SK-N-SH treated with all-trans-retinoic acid at 6 μM for 48 hours (cell line): ENCODE measurements at regions not wholly inside any gene's neighbourhood (a gene's known extent, or its start where the extent isn't known, plus 50 kb on each side); places are given as distances from the start of the nearest gene placed in this dataset.

Experiments used
- ATAC-seq: fragments of 200-7000 bp; cut with Tn5 transposase; 3 replicates; pipeline ENCODE4 v1.9.1; 2020; ENCODE audit warnings: mild to moderate bottlenecking, moderate library complexity
- ARNTL ChIP-seq: fragments of 450-650 bp; formaldehyde crosslinking; IDR thresholded peaks from 2 replicates; pipeline ENCODE4 v1.5.0; 2020; ENCODE audit warnings: low read depth, mild to moderate bottlenecking, moderate library complexity, borderline replicate concordance
- BACH2 ChIP-seq: fragments of 250-450 bp; sonication (Bioruptor Pico); IDR thresholded peaks from 2 replicates; pipeline ENCODE4 v1.9.0; 2021; ENCODE audit warnings: mild to moderate bottlenecking, borderline replicate concordance
- CREB5 ChIP-seq: fragments of 250-450 bp; sonication (Bioruptor Pico); IDR thresholded peaks from 2 replicates; pipeline ENCODE4 v1.5.1; 2020; ENCODE audit warnings: low read depth, mild to moderate bottlenecking, moderate library complexity
- CSDC2 ChIP-seq: fragments of 250-450 bp; sonication (Bioruptor Pico); IDR thresholded peaks from 2 replicates; pipeline ENCODE4 v1.5.0; 2020; ENCODE audit warnings: mild to moderate bottlenecking, moderate library complexity
- CSRNP3 ChIP-seq: fragments of 250-450 bp; sonication (Bioruptor Pico); IDR thresholded peaks from 2 replicates; pipeline ENCODE4 v1.5.1; 2021; ENCODE audit warnings: mild to moderate bottlenecking, moderate library complexity
- ESRRG ChIP-seq: fragments of 250-450 bp; sonication (Bioruptor Pico); IDR thresholded peaks from 2 replicates; pipeline ENCODE4 v1.6.1; 2021; ENCODE audit warnings: mild to moderate bottlenecking
- GLIS3 ChIP-seq: fragments of 250-450 bp; sonication (Bioruptor Pico); IDR thresholded peaks from 2 replicates; pipeline ENCODE4 v1.5.0; 2020; ENCODE audit warnings: mild to moderate bottlenecking, moderate library complexity
- ISL1 ChIP-seq: fragments of 250-450 bp; sonication (Bioruptor Pico); IDR thresholded peaks from 2 replicates; pipeline ENCODE4 v2.1.2; 2022; ENCODE audit warnings: mild to moderate bottlenecking, moderate library complexity
- OSR1 ChIP-seq: fragments of 250-450 bp; sonication (Bioruptor Pico); IDR thresholded peaks from 2 replicates; pipeline ENCODE4 v1.8.0; 2022; ENCODE audit warnings: moderate library complexity, mild to moderate bottlenecking, inconsistent platforms
- PATZ1 ChIP-seq: fragments of 250-450 bp; sonication (Bioruptor Pico); IDR thresholded peaks from 2 replicates; pipeline ENCODE4 v1.8.0; 2020; ENCODE audit warnings: mild to moderate bottlenecking, moderate library complexity, borderline replicate concordance
- POU6F1 ChIP-seq: fragments of 250-450 bp; sonication (Bioruptor Pico); IDR thresholded peaks from 2 replicates; pipeline ENCODE4 v1.8.0; 2021; ENCODE audit warnings: low read depth, mild to moderate bottlenecking, moderate library complexity, borderline replicate concordance
- PPARA ChIP-seq: fragments of 250-450 bp; sonication (Bioruptor Pico); IDR thresholded peaks from 2 replicates; pipeline ENCODE4 v1.5.0; 2020; ENCODE audit warnings: mild to moderate bottlenecking, borderline replicate concordance
- RARB ChIP-seq: fragments of 250-450 bp; sonication (Bioruptor Pico); IDR thresholded peaks from 2 replicates; pipeline ENCODE4 v1.8.0; 2021; ENCODE audit warnings: mild to moderate bottlenecking, moderate library complexity
- SNAI2 ChIP-seq: fragments of 250-450 bp; sonication (Bioruptor Pico); IDR thresholded peaks from 2 replicates; pipeline ENCODE4 v1.5.0; 2020; ENCODE audit warnings: mild to moderate bottlenecking, moderate library complexity
- TCF4 ChIP-seq: fragments of 250-450 bp; sonication (Bioruptor Pico); IDR thresholded peaks from 2 replicates; pipeline ENCODE4 v1.8.0; 2021; ENCODE audit warnings: mild to moderate bottlenecking, moderate library complexity, borderline replicate concordance
- TOX ChIP-seq: fragments of 250-450 bp; sonication (Bioruptor Pico); IDR thresholded peaks from 2 replicates; pipeline ENCODE4 v1.8.0; 2021; ENCODE audit warnings: mild to moderate bottlenecking, moderate library complexity, borderline replicate concordance
- TSHZ2 ChIP-seq: fragments of 250-450 bp; sonication (Bioruptor Pico); IDR thresholded peaks from 2 replicates; pipeline ENCODE4 v1.5.0; 2020; ENCODE audit warnings: mild to moderate bottlenecking, moderate library complexity
- ZC3H10 ChIP-seq: fragments of 250-450 bp; sonication (Bioruptor Pico); IDR thresholded peaks from 2 replicates; pipeline ENCODE4 v1.5.1; 2021; ENCODE audit warnings: mild to moderate bottlenecking, moderate library complexity
- ZFP3 ChIP-seq: fragments of 250-450 bp; sonication (Bioruptor Pico); IDR thresholded peaks from 2 replicates; pipeline ENCODE4 v1.5.0; 2020; ENCODE audit warnings: mild to moderate bottlenecking, moderate library complexity
- ZFP30 ChIP-seq: fragments of 450-650 bp; formaldehyde crosslinking; IDR thresholded peaks from 2 replicates; pipeline ENCODE4 v1.5.0; 2022; ENCODE audit warnings: mild to moderate bottlenecking, moderate library complexity
- ZNF565 ChIP-seq: fragments of 450-650 bp; formaldehyde crosslinking; conservative IDR thresholded peaks from 2 replicates; pipeline ENCODE4 v1.5.0; 2020; ENCODE audit warnings: low read depth, mild to moderate bottlenecking, moderate library complexity
- ZNF70 ChIP-seq: fragments of 450-650 bp; formaldehyde crosslinking; IDR thresholded peaks from 2 replicates; pipeline ENCODE4 v1.5.0; 2020; ENCODE audit warnings: mild to moderate bottlenecking, moderate library complexity
- ZNF8 ChIP-seq: fragments of 450-650 bp; formaldehyde crosslinking; IDR thresholded peaks from 2 replicates; pipeline ENCODE4 v1.5.0; 2020; ENCODE audit warnings: mild to moderate bottlenecking, moderate library complexity

GRCh38 chr2:225779829-225780228 is 380.3 kb downstream of the NYAP2 start:
- TF ChIP-seq ZNF565 (CRISPR knock-in tag), result no peak
- no peak for TF ChIP-seq CSDC2
- no peak for TF ChIP-seq SNAI2
- TF ChIP-seq BACH2 (CRISPR knock-in tag), result no peak
- no peak for TF ChIP-seq CSRNP3 (CRISPR knock-in tag)
- TF ChIP-seq ZNF70, result no peak
- no peak for TF ChIP-seq ZFP3 (CRISPR knock-in tag)
- no peak for TF ChIP-seq ZFP30 (CRISPR knock-in tag)
- TF ChIP-seq ISL1 (CRISPR knock-in tag), result no peak
- TF ChIP-seq PATZ1, result no peak
- no peak for TF ChIP-seq CREB5 (CRISPR knock-in tag)
- TF ChIP-seq TOX (CRISPR knock-in tag), result no peak
- TF ChIP-seq POU6F1 (CRISPR knock-in tag), result no peak
- ATAC-seq, result no peak

- no peak for TF ChIP-seq OSR1 (CRISPR knock-in tag)
- TF ChIP-seq ZNF70, result no peak
- no peak for TF ChIP-seq PPARA (CRISPR knock-in tag)
- TF ChIP-seq SNAI2, result no peak
- no peak for TF ChIP-seq BACH2 (CRISPR knock-in tag)
- TF ChIP-seq ISL1 (CRISPR knock-in tag), result no peak
- TF ChIP-seq ZFP3 (CRISPR knock-in tag), result no peak
- TF ChIP-seq TSHZ2 (CRISPR knock-in tag), result no peak
- no peak for TF ChIP-seq ESRRG
- no peak for TF ChIP-seq RARB (CRISPR knock-in tag)
- no peak for TF ChIP-seq TCF4 (CRISPR knock-in tag)
- TF ChIP-seq ARNTL (CRISPR knock-in tag), result no peak
- no peak for TF ChIP-seq GLIS3 (CRISPR knock-in tag)
- no peak for TF ChIP-seq CSRNP3 (CRISPR knock-in tag)
- TF ChIP-seq POU6F1 (CRISPR knock-in tag), result no peak
- TF ChIP-seq ZNF8 (CRISPR knock-in tag), result no peak
- no peak for TF ChIP-seq CREB5 (CRISPR knock-in tag)
- no peak for TF ChIP-seq ZC3H10
- no peak for TF ChIP-seq PATZ1
- TF ChIP-seq ZNF565 (CRISPR knock-in tag), result no peak
- no peak for ATAC-seq
Observed at GRCh38 chr2:225773148-225773547, 373.6 kb downstream of the NYAP2 start.
